Loucy (cell line): ENCODE measurements at regions not wholly inside any gene's neighbourhood (a gene's known extent, or its start where the extent isn't known, plus 50 kb on each side); places are given as distances from the start of the nearest gene placed in this dataset.

Experiments
- H2AFZ ChIP-seq: fragments of 200-600 bp; sonication (generic); 2 replicates; pipeline ENCODE4 v1.6.0; 2016; ENCODE audit warnings: antibody characterized with exemption, mild to moderate bottlenecking, low read length, moderate library complexity
- H3F3A ChIP-seq: fragments of 200-600 bp; 2 replicates; pipeline ENCODE4 v1.6.0; 2016; ENCODE audit warnings: antibody characterized with exemption, low read depth, mild to moderate bottlenecking
- H3K27me3 ChIP-seq: fragments of 200-600 bp; sonication (generic); 2 replicates; pipeline ENCODE4 v1.6.1; 2014; ENCODE audit warnings: low read length, mild to moderate bottlenecking; ENCODE audit not compliant: insufficient read depth, poor library complexity, severe bottlenecking
- H3K36me3 ChIP-seq: fragments of 200-600 bp; sonication (generic); 2 replicates; pipeline ENCODE4 v1.6.1; 2016; ENCODE audit warnings: low read length; ENCODE audit not compliant: insufficient read depth
- H3K4me1 ChIP-seq: fragments of 200-600 bp; sonication (generic); 2 replicates; pipeline ENCODE4 v1.5.1; 2014; ENCODE audit warnings: low read length, mild to moderate bottlenecking; ENCODE audit not compliant: insufficient read depth, poor library complexity, severe bottlenecking
- H3K4me2 ChIP-seq: fragments of 200-600 bp; sonication (generic); 2 replicates; pipeline ENCODE4 v1.6.0; 2014; ENCODE audit warnings: antibody characterized with exemption, low read length, low read depth, mild to moderate bottlenecking; ENCODE audit not compliant: poor library complexity, severe bottlenecking
- H3K4me3 ChIP-seq: fragments of 200-600 bp; sonication (generic); 2 replicates; pipeline ENCODE4 v1.5.1; 2014; ENCODE audit warnings: low read length, mild to moderate bottlenecking, mixed read lengths; ENCODE audit not compliant: poor library complexity, severe bottlenecking
- H3K79me2 ChIP-seq: fragments of 200-600 bp; sonication (generic); 2 replicates; pipeline ENCODE4 v1.6.1; 2014; ENCODE audit warnings: low read length; ENCODE audit not compliant: insufficient read depth
- H3K9ac ChIP-seq: fragments of 200-600 bp; sonication (generic); 2 replicates; pipeline ENCODE4 v1.6.0; 2014; ENCODE audit warnings: mild to moderate bottlenecking, low read depth, low read length, moderate library complexity; ENCODE audit not compliant: poor library complexity, severe bottlenecking
- H3K9me2 ChIP-seq: fragments of 200-600 bp; sonication (generic); replicated peaks from 2 replicates; pipeline ENCODE4 v1.6.1; 2016; ENCODE audit warnings: low read depth, low read length, mixed read lengths
- H3K9me3 ChIP-seq: fragments of 200-600 bp; sonication (generic); 2 replicates; pipeline ENCODE4 v1.6.1; 2014; ENCODE audit warnings: mild to moderate bottlenecking, antibody characterized with exemption, low read length, low read depth; ENCODE audit not compliant: insufficient read depth
- H4K20me1 ChIP-seq: fragments of 200-600 bp; sonication (generic); 2 replicates; pipeline ENCODE4 v1.6.0; 2014; ENCODE audit warnings: antibody characterized with exemption, low read length, mild to moderate bottlenecking; ENCODE audit not compliant: insufficient read depth, poor library complexity, severe bottlenecking
- EZH2phosphoT487 ChIP-seq: fragments of 200-600 bp; IDR thresholded peaks from 2 replicates; pipeline ENCODE4 v1.6.1; 2018; ENCODE audit warnings: antibody characterized with exemption, mild to moderate bottlenecking, moderate library complexity, borderline replicate concordance
- TF ChIP-seq, protein P1 (sequence below): fragments of 200-600 bp; sonication (generic); conservative IDR thresholded peaks from 2 replicates; pipeline ENCODE4 v1.5.1; 2014; ENCODE audit warnings: mild to moderate bottlenecking, antibody characterized with exemption, low read length

DNA sequence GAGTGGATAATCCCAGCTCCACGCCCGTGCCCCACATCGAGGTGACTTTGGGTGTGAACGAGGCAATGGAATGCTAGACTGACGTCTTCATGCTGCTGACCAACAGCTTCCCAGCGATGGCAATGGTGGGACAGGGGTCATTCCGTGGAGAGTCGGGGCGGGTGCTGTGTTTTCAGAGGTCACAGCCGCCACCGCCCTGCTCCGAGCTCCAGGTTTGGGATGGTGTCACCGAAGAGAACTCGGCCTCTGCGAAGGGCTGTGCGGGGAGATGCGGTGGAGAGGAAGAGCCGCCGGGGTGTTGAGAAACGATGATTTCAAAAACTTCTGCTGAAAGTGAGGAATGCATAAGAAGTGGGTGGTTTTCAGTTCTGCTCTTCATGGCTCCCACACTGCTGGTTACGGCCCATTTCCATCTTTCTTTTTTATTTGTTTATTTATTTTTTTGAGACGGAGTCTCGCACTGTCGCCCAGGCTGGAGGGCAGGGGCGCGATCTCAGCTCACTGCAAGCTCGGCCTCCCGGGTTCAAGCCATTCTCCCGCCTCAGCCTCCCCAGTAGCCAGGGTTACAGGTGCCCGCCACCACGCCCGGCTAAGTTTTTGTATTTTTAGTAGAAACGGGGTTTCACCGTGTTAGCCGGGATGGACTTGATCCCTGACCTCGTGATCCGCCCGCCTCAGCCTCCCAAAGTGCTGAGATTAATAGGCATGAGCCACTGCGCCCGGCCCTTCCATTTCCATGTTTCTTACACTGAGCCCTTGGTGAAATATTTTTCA lies 142.6 kb downstream of the RTP5 start:
- Histone ChIP-seq H3K27me3 (no peaks in the 10 kb centered on the region), H3K9me2 (no peaks in the 10 kb centered on the region), H4K20me1 (no peaks in the 10 kb centered on the region), H3K79me2 (no peaks in the 10 kb centered on the region), H3F3A (peaks cover 17% of the 10 kb centered on the region), H3K4me2 (no peak overlapping the region), H3K9me3 (no peaks in the 10 kb centered on the region), H3K36me3 (no peaks in the 10 kb centered on the region), H3K9ac (no peak overlapping the region), H3K4me1 (peaks cover 15% of the 10 kb centered on the region), H2AFZ (no peak overlapping the region), H3K4me3 (no peak overlapping the region)
- TF ChIP-seq EZH2phosphoT487 = no peak
- TF ChIP-seq, protein P1, sequence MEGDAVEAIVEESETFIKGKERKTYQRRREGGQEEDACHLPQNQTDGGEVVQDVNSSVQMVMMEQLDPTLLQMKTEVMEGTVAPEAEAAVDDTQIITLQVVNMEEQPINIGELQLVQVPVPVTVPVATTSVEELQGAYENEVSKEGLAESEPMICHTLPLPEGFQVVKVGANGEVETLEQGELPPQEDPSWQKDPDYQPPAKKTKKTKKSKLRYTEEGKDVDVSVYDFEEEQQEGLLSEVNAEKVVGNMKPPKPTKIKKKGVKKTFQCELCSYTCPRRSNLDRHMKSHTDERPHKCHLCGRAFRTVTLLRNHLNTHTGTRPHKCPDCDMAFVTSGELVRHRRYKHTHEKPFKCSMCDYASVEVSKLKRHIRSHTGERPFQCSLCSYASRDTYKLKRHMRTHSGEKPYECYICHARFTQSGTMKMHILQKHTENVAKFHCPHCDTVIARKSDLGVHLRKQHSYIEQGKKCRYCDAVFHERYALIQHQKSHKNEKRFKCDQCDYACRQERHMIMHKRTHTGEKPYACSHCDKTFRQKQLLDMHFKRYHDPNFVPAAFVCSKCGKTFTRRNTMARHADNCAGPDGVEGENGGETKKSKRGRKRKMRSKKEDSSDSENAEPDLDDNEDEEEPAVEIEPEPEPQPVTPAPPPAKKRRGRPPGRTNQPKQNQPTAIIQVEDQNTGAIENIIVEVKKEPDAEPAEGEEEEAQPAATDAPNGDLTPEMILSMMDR = no peak

DNA sequence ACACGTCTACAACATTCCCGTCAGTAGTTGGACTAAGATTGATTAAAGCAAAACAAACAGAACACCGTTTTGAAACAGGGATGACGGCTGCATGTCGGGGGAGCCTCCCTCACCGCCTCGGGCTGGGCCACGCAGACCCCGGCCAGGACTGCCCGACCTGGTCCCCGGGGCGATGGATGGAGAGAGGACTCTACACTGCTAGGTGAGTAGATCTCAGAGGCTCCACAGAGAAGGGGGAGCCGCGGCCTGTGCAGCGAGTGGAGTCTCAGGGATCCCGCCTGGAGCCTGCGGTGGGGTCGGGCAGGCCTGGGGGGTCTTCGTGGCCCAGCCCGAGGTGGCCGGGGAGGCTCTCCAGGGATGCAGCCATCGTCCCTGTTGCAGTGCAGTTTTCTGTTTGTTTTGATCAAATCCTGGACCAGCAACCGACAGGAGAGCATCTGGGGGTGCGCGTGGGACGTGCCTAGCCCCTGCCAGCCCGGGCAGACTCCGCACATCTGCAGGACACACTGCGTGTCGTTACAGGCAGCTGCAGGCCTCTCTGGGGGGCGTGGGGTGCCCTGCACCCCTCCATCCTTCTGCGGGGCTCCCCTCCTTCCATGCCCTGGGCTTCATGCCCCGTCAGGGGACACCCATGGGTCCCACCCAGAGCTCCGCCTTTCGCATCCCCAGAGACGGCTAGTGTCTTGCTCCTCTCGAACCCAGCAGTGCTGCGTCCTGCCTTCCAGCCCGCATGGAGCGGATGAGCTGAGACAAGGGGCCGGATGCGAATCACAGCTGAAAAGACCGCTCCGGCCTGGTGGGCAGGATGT lies 143.6 kb downstream of the RTP5 start:
- Histone ChIP-seq H3K9me2 (no peaks in the 10 kb centered on the region), H3K9ac (no peak overlapping the region), H3K36me3 (no peaks in the 10 kb centered on the region), H4K20me1 (no peaks in the 10 kb centered on the region), H3K4me2 (no peak overlapping the region), H3K9me3 (no peaks in the 10 kb centered on the region), H2AFZ (no peak overlapping the region), H3K27me3 (no peaks in the 10 kb centered on the region), H3K79me2 (no peaks in the 10 kb centered on the region), H3F3A (peaks cover 17% of the 10 kb centered on the region), H3K4me1 (peaks cover 15% of the 10 kb centered on the region), H3K4me3 (no peak overlapping the region)
- no peak for TF ChIP-seq EZH2phosphoT487
- TF ChIP-seq, protein P1 = no peak

DNA sequence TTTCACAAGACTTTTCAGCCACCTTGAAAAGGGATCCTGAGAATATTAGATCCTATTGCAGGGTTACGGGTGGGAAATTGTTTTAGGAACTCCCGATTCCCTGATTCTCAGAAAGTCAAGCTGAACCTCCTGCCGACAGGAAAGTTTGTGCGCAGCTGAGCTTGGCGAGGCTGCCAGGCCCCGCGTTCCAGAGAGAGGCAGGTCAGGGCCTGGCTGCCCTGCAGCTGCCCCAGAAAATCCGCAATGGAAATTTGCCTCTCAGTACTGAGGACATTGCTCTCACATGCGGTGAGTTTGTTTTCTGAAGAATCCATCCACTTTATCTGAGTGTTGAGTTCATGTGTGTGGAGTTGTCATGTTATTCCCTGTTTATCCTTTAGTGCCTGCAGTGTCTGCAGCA lies 144.2 kb downstream of the RTP5 start:
- Histone ChIP-seq H3K9ac (no peak overlapping the region), H3K27me3 (no peaks in the 10 kb centered on the region), H3K4me2 (no peak overlapping the region), H4K20me1 (no peaks in the 10 kb centered on the region), H3K36me3 (no peaks in the 10 kb centered on the region), H2AFZ (no peak overlapping the region), H3K4me1 (peaks cover 15% of the 10 kb centered on the region), H3F3A (peaks cover 17% of the 10 kb centered on the region), H3K9me2 (no peaks in the 10 kb centered on the region), H3K4me3 (no peak overlapping the region), H3K9me3 (no peaks in the 10 kb centered on the region), H3K79me2 (no peaks in the 10 kb centered on the region)
- TF ChIP-seq, protein P1 = no peak
- no peak for TF ChIP-seq EZH2phosphoT487
